HG02642 (cell line): ENCODE measurements at regions not wholly inside any gene's neighbourhood (a gene's known extent, or its start where the extent isn't known, plus 50 kb on each side); places are given as distances from the start of the nearest gene placed in this dataset.

Experiments used
- ATAC-seq: cut with Tn5 transposase; IDR thresholded peaks from one replicate; pipeline ENCODE4 v1.9.1; 2021; ENCODE audit warnings: mild to moderate bottlenecking; ENCODE audit not compliant: unreplicated experiment, poor library complexity

DNA sequence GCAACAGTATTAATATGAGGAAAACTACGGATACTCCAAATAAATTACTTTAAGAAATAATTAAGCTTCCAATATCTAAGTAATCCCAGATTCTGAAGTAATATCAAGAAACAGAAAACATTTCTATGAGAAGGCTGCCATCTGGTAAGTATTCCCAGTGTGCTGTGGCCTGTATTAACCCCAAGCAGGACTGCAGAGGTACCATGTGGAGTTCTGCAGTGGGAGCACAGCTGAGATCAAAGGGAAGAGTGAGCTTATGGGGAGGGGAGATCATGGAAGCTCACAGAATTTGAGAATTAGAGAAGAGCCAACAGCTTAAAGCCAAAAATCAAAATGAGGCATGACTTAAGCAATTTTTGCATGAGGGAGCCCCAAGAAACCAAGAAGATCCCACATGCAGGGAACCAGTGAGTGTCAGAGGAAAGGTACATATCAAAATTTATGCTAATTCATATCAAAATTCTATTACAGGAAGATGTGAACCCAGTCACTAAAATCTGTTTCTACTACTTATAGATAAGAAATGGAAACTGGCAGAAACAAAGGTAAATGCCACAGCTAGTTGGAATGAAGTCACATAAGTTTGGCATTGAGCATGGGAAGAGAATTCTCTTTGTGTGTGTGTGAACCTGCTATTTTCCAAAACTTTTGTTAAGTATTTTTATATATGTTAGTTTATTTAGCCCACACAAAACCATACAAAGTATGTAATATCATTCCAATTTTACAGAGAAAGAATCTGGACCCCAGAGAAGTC lies 62.6 kb upstream of the KITLG start:
- no peak for ATAC-seq

DNA sequence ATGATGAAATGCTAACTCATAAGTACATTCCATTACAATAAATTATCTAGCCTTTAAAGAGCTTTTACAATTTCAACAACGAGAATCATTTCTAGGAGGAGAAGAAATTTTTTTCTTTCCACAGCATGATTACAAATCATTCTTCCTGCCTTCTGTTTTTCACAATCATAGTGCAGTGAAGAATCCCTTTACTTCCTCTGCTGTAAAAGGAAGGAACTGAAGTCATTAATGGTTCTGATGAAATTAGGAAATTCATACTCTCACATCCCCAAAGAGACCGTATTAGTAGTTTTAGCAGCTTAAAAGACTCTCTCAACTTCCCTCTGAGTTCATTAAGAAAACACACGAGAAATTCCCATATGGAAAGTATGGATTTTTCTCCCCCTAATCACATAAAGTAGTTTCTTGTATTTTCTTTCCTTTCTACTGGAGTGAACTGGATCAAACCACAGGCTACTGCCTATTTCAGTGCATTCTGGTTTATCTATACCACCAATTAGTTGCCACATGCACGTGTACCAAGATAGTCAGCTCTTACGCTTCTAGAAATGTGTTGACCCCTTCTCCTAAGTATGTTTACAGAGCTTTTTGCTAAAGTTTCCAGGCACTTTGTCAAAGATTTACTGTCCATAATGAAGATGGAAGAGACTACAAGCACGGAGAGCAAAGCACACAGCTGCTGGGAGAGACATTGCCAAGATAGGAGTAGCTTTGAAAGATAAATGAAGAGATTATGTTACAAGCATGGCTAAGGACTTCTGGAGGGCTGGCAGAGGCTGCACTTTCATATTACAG lies 58.9 kb upstream of the KITLG start:
- ATAC-seq: no peak

- no peak for ATAC-seq
These were observed 58.1 kb upstream of the KITLG start for GRCh38 chr12:88638388-88638787.

GRCh38 chr12:88634008-88634407 lies 53.7 kb upstream of the KITLG start:
- ATAC-seq: no peak

GRCh38 chr12:88633312-88633711 lies 53.0 kb upstream of the KITLG start:
- ATAC-seq: no peak

GRCh38 chr12:88630561-88630960 lies 50.3 kb upstream of the KITLG start:
- ATAC-seq: no peak
